BE2C (cell line): ENCODE measurements at regions not wholly inside any gene's neighbourhood (a gene's known extent, or its start where the extent isn't known, plus 50 kb on each side); places are given as distances from the start of the nearest gene placed in this dataset.

Experiments used
- DNase-seq: peaks from one replicate; pipeline ENCODE4 v3.0.0-alpha.2; 2020
- H3K27me3 ChIP-seq: fragments of 250-450 bp; sonication (Bioruptor Pico); 2 replicates; pipeline ENCODE4 v1.5.1; 2020; ENCODE audit warnings: mild to moderate bottlenecking
- H3K36me3 ChIP-seq: fragments of 250-450 bp; sonication (Bioruptor Pico); 2 replicates; pipeline ENCODE4 v1.5.1; 2020; ENCODE audit warnings: mild to moderate bottlenecking
- H3K4me1 ChIP-seq: fragments of 250-450 bp; sonication (Bioruptor Pico); 2 replicates; pipeline ENCODE4 v1.5.1; 2020
- H3K4me3 ChIP-seq: 2 replicates; pipeline ENCODE4 v1.5.1; 2011; ENCODE audit warnings: low read depth, low read length
- H3K9me3 ChIP-seq: fragments of 250-450 bp; sonication (Bioruptor Pico); 2 replicates; pipeline ENCODE4 v1.5.1; 2020
- CTCF ChIP-seq: IDR thresholded peaks from 2 replicates; pipeline ENCODE4 v1.5.1; 2012; ENCODE audit warnings: mild to moderate bottlenecking, low read depth, low read length

- Histone ChIP-seq H3K27me3 (no peaks in the 10 kb centered on the region), H3K36me3 (no peaks in the 10 kb centered on the region), H3K4me1 (no peaks in the 10 kb centered on the region), H3K9me3 (0 out of 2 replicates have a peak, but pooled peaks cover 3% of the 10 kb centered on the region), H3K4me3 (no peak overlapping the region)
- DNase-seq, result no peak
- TF ChIP-seq CTCF, result no peak
These were observed 1005.6 kb downstream of the CDH8 start for GRCh38 chr16:61030616-61031015.

- Histone ChIP-seq H3K9me3 (no peaks in the 10 kb centered on the region), H3K4me3 (no peak overlapping the region), H3K4me1 (no peaks in the 10 kb centered on the region), H3K27me3 (no peaks in the 10 kb centered on the region), H3K36me3 (no peaks in the 10 kb centered on the region)
- no peak for DNase-seq
- TF ChIP-seq CTCF, result no peak
These were observed 1011.9 kb downstream of the CDH8 start for GRCh38 chr16:61024180-61024900.

- no peaks in the 10 kb centered on the region for H3K4me1 ChIP-seq
- no peaks in the 10 kb centered on the region for H3K36me3 ChIP-seq
- no peaks in the 10 kb centered on the region; the same call in 1 of the 2 replicates for H3K9me3 ChIP-seq
- TF ChIP-seq CTCF, result no peak
- no peak overlapping the region for H3K4me3 ChIP-seq
- DNase-seq, result no peak
- H3K27me3 ChIP-seq, result no peaks in the 10 kb centered on the region
These were observed 1021.4 kb downstream of the CDH8 start for GRCh38 chr16:61014869-61015268.

- DNase-seq, result no peak
These were observed 1028.5 kb downstream of the CDH8 start for GRCh38 chr16:61007694-61008093.

GRCh38 chr16:61005952-61006351 lies 1030.3 kb downstream of the CDH8 start:
- no peaks in the 10 kb centered on the region for H3K4me1 ChIP-seq
- no peak overlapping the region for H3K4me3 ChIP-seq
- DNase-seq, result no peak
- no peaks in the 10 kb centered on the region for H3K27me3 ChIP-seq
- no peaks in the 10 kb centered on the region for H3K36me3 ChIP-seq
- H3K9me3 ChIP-seq, result no peaks in the 10 kb centered on the region
- no peak for TF ChIP-seq CTCF

More at GRCh38 chr16:61007694-61008093, 1028.5 kb downstream of the CDH8 start:
- no peaks in the 10 kb centered on the region for H3K36me3 ChIP-seq
- H3K27me3 ChIP-seq, result no peaks in the 10 kb centered on the region
- H3K9me3 ChIP-seq, result no peaks in the 10 kb centered on the region
- no peaks in the 10 kb centered on the region for H3K4me1 ChIP-seq
- no peak for TF ChIP-seq CTCF
- H3K4me3 ChIP-seq, result no peak overlapping the region

- no peaks in the 10 kb centered on the region for H3K4me1 ChIP-seq
- no peaks in the 10 kb centered on the region for H3K9me3 ChIP-seq
- no peaks in the 10 kb centered on the region for H3K27me3 ChIP-seq
- TF ChIP-seq CTCF, result no peak
- no peaks in the 10 kb centered on the region for H3K36me3 ChIP-seq
- no peak for DNase-seq
- H3K4me3 ChIP-seq, result no peak overlapping the region
These were observed 1033.6 kb downstream of the CDH8 start for GRCh38 chr16:61002479-61003204.
